ENCODE measurements at regions not wholly inside any gene's neighbourhood (a gene's known extent, or its start where the extent isn't known, plus 50 kb on each side); places are given as distances from the start of the nearest gene placed in this dataset.

- TF ChIP-seq POLR2A (IDR thresholded peaks at IDR 0.05; ENCODE audit: low read length) = no peak
- no peak for TF ChIP-seq CTCF (IDR thresholded peaks at IDR 0.05)
- TF ChIP-seq RAD21 (conservative IDR thresholded peaks at IDR 0.05 in 1 of 2, IDR thresholded peaks at IDR 0.05 in 1 of 2) = no peak
- TF ChIP-seq MAX (IDR thresholded peaks at IDR 0.05) = no peak
- no peak for TF ChIP-seq USF2 (IDR thresholded peaks at IDR 0.05)
- no peak for TF ChIP-seq JUNB (IDR thresholded peaks at IDR 0.05)
- no peak for TF ChIP-seq HDAC2 (IDR thresholded peaks at IDR 0.05)
- no peak for TF ChIP-seq BHLHE40 (IDR thresholded peaks at IDR 0.05; ENCODE audit: low read depth, low read length)
- no peak for TF ChIP-seq JUN (IDR thresholded peaks at IDR 0.05)
- TF ChIP-seq RFX5 (IDR thresholded peaks at IDR 0.05) = no peak
- TF ChIP-seq CHD2 (IDR thresholded peaks at IDR 0.05; ENCODE audit: low read length, partially characterized antibody) = no peak
- TF ChIP-seq CEBPB (IDR thresholded peaks at IDR 0.05) = no peak
- TF ChIP-seq RNF2 (IDR thresholded peaks at IDR 0.05; ENCODE audit: borderline replicate concordance, low read depth) = no peak
Measured at GRCh38 chr2:52877703-52878102, 889.9 kb upstream of the CHAC2 start.

Data from A549 (cell line).